Endothelial cell (in vitro differentiated cells): ENCODE measurements at regions not wholly inside any gene's neighbourhood (a gene's known extent, or its start where the extent isn't known, plus 50 kb on each side); places are given as distances from the start of the nearest gene placed in this dataset.

ENCODE experiments used
- DNase-seq: peaks from one replicate; pipeline ENCODE4 v3.0.0; 2021; ENCODE audit warnings: low spot score
- H3K27ac Mint-ChIP-seq: one replicate; pipeline ENCODE4 v1.8.0; 2021; ENCODE audit warnings: mixed read lengths, inconsistent platforms; ENCODE audit not compliant: unreplicated experiment
- H3K27me3 Mint-ChIP-seq: one replicate; pipeline ENCODE4 v1.8.0; 2021; ENCODE audit warnings: mild to moderate bottlenecking, moderate library complexity, mixed read lengths, inconsistent platforms; ENCODE audit not compliant: unreplicated experiment
- H3K36me3 Mint-ChIP-seq: one replicate; pipeline ENCODE4 v1.8.0; 2021; ENCODE audit warnings: mild to moderate bottlenecking, low read depth, mixed read lengths, inconsistent platforms; ENCODE audit not compliant: unreplicated experiment
- H3K4me1 Mint-ChIP-seq: one replicate; pipeline ENCODE4 v1.8.0; 2021; ENCODE audit warnings: mild to moderate bottlenecking, mixed read lengths, inconsistent platforms; ENCODE audit not compliant: unreplicated experiment
- H3K4me3 Mint-ChIP-seq: one replicate; pipeline ENCODE4 v1.8.0; 2021; ENCODE audit warnings: mild to moderate bottlenecking, mixed read lengths, inconsistent platforms; ENCODE audit not compliant: unreplicated experiment
- H3K9me3 Mint-ChIP-seq: one replicate; pipeline ENCODE4 v1.8.0; 2021; ENCODE audit warnings: mixed read lengths, inconsistent platforms; ENCODE audit not compliant: unreplicated experiment
- TF ChIP-seq, protein P1 (sequence below): fragments of 200-600 bp; sonication (generic); IDR thresholded peaks from one replicate; pipeline ENCODE4 v1.5.0; 2021; ENCODE audit warnings: antibody characterized with exemption; ENCODE audit not compliant: unreplicated experiment

DNA sequence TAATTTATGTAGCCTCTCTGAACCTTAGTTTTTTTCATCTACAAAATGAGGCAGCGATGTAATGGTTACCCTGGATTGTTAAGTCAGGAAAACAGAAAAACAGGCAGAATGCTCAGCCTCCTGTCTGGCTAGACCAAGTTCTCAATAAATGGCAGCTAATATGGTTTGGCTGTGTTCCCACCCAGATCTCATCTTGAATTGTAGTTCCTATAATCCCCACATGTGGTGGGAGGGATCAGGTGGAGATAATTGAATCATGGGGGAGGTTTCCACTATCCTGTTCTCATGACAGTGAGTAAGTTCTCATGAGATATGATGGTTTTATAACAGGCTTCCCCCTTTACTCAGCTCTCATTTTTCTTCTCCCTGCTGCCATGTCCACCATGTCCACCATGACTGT lies 220.0 kb downstream of the CMPK2 start:
- Mint-ChIP-seq H3K36me3 (no peaks in the 10 kb centered on the region), H3K9me3 (no peaks in the 10 kb centered on the region), H3K4me1 (no peaks in the 10 kb centered on the region), H3K4me3 (no peak overlapping the region), H3K27me3 (peaks cover 3% of the 10 kb centered on the region), H3K27ac (no peak overlapping the region)
- no peak for DNase-seq
- TF ChIP-seq, protein P1, sequence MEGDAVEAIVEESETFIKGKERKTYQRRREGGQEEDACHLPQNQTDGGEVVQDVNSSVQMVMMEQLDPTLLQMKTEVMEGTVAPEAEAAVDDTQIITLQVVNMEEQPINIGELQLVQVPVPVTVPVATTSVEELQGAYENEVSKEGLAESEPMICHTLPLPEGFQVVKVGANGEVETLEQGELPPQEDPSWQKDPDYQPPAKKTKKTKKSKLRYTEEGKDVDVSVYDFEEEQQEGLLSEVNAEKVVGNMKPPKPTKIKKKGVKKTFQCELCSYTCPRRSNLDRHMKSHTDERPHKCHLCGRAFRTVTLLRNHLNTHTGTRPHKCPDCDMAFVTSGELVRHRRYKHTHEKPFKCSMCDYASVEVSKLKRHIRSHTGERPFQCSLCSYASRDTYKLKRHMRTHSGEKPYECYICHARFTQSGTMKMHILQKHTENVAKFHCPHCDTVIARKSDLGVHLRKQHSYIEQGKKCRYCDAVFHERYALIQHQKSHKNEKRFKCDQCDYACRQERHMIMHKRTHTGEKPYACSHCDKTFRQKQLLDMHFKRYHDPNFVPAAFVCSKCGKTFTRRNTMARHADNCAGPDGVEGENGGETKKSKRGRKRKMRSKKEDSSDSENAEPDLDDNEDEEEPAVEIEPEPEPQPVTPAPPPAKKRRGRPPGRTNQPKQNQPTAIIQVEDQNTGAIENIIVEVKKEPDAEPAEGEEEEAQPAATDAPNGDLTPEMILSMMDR: no peak

- H3K4me3 Mint-ChIP-seq: no peak overlapping the region
- H3K27me3 Mint-ChIP-seq: peaks cover 3% of the 10 kb centered on the region
- TF ChIP-seq, protein P1: no peak
- H3K9me3 Mint-ChIP-seq: peaks cover 3% of the 10 kb centered on the region
- no peaks in the 10 kb centered on the region for H3K36me3 Mint-ChIP-seq
- DNase-seq: no peak
- H3K4me1 Mint-ChIP-seq: no peaks in the 10 kb centered on the region
- H3K27ac Mint-ChIP-seq: no peak overlapping the region
These were observed 218.7 kb downstream of the CMPK2 start for GRCh38 chr2:6647046-6647445.

- peaks cover 4% of the 10 kb centered on the region for H3K9me3 Mint-ChIP-seq
- TF ChIP-seq, protein P1: no peak
- no peaks in the 10 kb centered on the region for H3K36me3 Mint-ChIP-seq
- H3K4me1 Mint-ChIP-seq: no peaks in the 10 kb centered on the region
- H3K4me3 Mint-ChIP-seq: no peak overlapping the region
- no peak overlapping the region for H3K27ac Mint-ChIP-seq
- peaks cover 3% of the 10 kb centered on the region for H3K27me3 Mint-ChIP-seq
- DNase-seq: no peak
These were observed 217.0 kb downstream of the CMPK2 start for GRCh38 chr2:6648596-6649247.

DNA sequence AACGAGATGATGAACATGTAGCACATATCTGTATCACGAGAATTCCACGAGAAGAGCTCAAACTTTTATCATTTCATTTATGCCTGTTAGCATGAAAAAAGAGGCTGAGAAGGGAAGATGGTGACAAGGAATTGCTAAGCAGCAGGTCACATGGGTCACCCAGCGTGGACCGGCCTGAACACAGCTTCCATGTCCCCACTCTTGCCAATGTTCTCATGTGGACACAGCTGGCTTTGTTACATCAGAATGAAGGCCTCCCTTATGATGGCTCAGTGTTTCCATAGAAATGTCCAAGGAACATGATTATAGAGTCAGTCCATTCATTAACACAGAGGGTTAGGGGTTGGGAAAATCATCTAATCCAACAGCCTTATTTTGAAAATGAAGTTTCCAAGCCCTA lies 215.4 kb downstream of the CMPK2 start:
- Mint-ChIP-seq H3K27me3 (peaks cover 3% of the 10 kb centered on the region), H3K36me3 (no peaks in the 10 kb centered on the region), H3K4me1 (peaks cover 2% of the 10 kb centered on the region), H3K9me3 (peaks cover 4% of the 10 kb centered on the region), H3K4me3 (no peak overlapping the region), H3K27ac (no peak overlapping the region)
- TF ChIP-seq, protein P1: no peak
- no peak for DNase-seq

- no peak for DNase-seq
- H3K4me1 Mint-ChIP-seq: peaks cover 2% of the 10 kb centered on the region
- H3K4me3 Mint-ChIP-seq: no peak overlapping the region
- H3K9me3 Mint-ChIP-seq: peaks cover 4% of the 10 kb centered on the region
- H3K27ac Mint-ChIP-seq: no peak overlapping the region
- H3K27me3 Mint-ChIP-seq: peaks cover 6% of the 10 kb centered on the region
- H3K36me3 Mint-ChIP-seq: no peaks in the 10 kb centered on the region
- TF ChIP-seq, protein P1: no peak
These were observed 213.5 kb downstream of the CMPK2 start for GRCh38 chr2:6652251-6652650.
